ENCODE measurements at regions not wholly inside any gene's neighbourhood (a gene's known extent, or its start where the extent isn't known, plus 50 kb on each side); places are given as distances from the start of the nearest gene placed in this dataset.

DNA sequence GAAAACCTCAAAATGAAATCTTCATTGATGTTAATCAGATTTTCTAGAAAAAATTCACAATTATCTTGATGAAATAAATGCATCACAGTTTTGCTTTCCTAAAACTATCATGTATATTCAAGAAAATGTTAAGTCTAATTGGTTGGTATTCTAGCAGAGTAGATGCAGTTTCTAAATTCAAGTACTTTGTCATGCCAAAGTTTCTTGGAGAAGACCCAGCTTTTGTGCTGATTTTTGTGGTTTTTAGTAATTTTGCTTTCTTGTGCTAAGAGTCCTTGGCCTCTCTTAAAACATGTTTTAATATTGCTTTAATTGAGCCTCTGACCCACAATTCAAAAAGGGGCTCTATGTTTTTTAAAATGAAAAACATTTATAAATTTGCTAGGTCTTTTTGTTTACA is 924.8 kb upstream of the PTPRD start:
- ChIA-PET POLR2A (no interaction called here), CTCF (no interaction called here)
- TF ChIP-seq, protein P1, sequence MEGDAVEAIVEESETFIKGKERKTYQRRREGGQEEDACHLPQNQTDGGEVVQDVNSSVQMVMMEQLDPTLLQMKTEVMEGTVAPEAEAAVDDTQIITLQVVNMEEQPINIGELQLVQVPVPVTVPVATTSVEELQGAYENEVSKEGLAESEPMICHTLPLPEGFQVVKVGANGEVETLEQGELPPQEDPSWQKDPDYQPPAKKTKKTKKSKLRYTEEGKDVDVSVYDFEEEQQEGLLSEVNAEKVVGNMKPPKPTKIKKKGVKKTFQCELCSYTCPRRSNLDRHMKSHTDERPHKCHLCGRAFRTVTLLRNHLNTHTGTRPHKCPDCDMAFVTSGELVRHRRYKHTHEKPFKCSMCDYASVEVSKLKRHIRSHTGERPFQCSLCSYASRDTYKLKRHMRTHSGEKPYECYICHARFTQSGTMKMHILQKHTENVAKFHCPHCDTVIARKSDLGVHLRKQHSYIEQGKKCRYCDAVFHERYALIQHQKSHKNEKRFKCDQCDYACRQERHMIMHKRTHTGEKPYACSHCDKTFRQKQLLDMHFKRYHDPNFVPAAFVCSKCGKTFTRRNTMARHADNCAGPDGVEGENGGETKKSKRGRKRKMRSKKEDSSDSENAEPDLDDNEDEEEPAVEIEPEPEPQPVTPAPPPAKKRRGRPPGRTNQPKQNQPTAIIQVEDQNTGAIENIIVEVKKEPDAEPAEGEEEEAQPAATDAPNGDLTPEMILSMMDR (IDR thresholded peaks at IDR 0.05): no peak
- intact Hi-C loops (cut with micrococcal nuclease): no loop called here
- no peak overlapping the region for H3K27ac Mint-ChIP-seq
- H3K9me3 Mint-ChIP-seq: no peaks in the 10 kb centered on the region
- no peak overlapping the region for H3K4me3 Mint-ChIP-seq
- H3K27me3 Mint-ChIP-seq: no peaks in the 10 kb centered on the region
- no peak for ATAC-seq
- H3K36me3 Mint-ChIP-seq (ENCODE audit: low read depth): no peaks in the 10 kb centered on the region
- H3K4me1 Mint-ChIP-seq (ENCODE audit: low read depth): no peaks in the 10 kb centered on the region
- no peak for DNase-seq

DNA sequence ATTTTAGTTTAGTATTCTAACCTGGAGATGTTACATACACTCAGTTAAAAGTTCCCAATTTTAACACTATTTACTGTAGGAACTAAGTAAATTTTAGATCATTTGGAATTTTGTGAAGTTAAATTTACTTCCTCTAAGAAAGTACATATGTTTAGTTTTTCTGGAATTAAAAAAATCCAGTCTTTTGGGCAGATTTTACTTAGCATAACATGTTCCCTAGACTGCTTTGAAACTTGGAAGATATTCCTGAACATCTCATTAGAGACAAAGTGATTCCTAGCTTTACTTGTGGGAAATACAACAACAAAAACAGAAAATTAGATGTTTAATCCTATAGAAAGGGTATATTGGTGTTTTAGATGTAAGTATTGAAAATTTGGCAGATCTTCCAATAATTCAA is 930.0 kb upstream of the PTPRD start:
- peaks cover 4% of the 10 kb centered on the region for H3K9me3 Mint-ChIP-seq
- ChIA-PET POLR2A (no interaction called here), CTCF (interaction anchor here (0.6 kb wide), 1 partner anchor 243 kb away, joined by 3 read pairs; no protein-coding TSS in a partner anchor)
- no peak overlapping the region for H3K4me3 Mint-ChIP-seq
- H3K4me1 Mint-ChIP-seq (ENCODE audit: low read depth): no peaks in the 10 kb centered on the region
- H3K27ac Mint-ChIP-seq: no peak overlapping the region
- no peaks in the 10 kb centered on the region for H3K27me3 Mint-ChIP-seq
- H3K36me3 Mint-ChIP-seq (ENCODE audit: low read depth): no peaks in the 10 kb centered on the region
- intact Hi-C loops (cut with micrococcal nuclease): no loop called here
- DNase-seq (no peak), ATAC-seq (no peak)
- TF ChIP-seq, protein P1 (IDR thresholded peaks at IDR 0.05): no peak

DNA sequence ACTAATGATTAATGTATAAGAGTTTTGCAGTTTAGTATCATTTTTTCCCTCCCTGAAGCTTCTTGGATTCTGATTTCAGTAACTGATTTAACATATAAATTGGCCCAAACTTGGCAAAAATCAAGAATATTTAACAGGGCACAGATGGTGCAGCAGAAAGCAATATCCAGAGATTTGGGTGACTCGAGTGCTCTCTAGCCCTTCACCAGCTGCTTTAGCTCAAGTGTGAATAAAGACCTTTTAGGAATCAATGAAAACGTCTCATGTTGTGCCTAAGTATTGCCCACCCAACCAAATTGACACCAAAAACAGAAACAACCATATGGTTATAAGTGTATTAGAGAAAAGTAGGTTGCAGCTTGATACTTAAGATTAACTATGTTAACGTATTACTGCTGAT is 933.4 kb upstream of the PTPRD start:
- H3K9me3 Mint-ChIP-seq: peaks cover 4% of the 10 kb centered on the region
- H3K4me3 Mint-ChIP-seq: no peak overlapping the region
- ATAC-seq (no peak), DNase-seq (no peak)
- TF ChIP-seq, protein P1 (IDR thresholded peaks at IDR 0.05): no peak
- no peaks in the 10 kb centered on the region for H3K4me1 Mint-ChIP-seq (ENCODE audit: low read depth)
- H3K27ac Mint-ChIP-seq: no peak overlapping the region
- intact Hi-C loops (cut with micrococcal nuclease): no loop called here
- H3K36me3 Mint-ChIP-seq (ENCODE audit: low read depth): no peaks in the 10 kb centered on the region
- POLR2A ChIA-PET: no interaction called here
- H3K27me3 Mint-ChIP-seq: no peaks in the 10 kb centered on the region
- CTCF ChIA-PET: no interaction called here

DNA sequence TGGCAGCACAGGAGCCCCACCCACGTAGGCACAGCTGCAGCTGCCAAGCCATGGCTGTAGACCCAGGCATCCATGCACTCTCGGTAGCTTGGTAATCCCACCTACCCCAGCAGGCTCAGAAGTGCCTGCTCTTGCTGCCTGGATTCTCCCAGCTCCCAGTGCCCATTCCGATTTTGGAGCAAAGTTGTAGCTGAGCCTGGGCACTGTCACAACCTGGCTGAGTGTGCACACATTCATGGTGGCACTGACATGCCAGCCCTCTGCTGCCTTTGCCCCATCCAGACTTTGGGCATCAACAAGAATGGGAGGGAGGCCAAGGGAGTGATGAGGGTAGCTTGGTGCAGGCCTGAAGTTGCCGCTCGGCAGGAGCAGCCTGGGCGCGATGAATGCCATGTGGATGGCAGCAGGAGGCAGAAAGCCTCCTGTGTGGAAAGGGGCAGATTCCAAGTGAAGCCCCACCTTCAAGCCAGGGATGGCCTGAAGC is 936.6 kb upstream of the PTPRD start:
- Mint-ChIP-seq H3K9me3 (peaks cover 5% of the 10 kb centered on the region), H3K27me3 (no peaks in the 10 kb centered on the region), H3K27ac (no peak overlapping the region), H3K4me1 (ENCODE audit: low read depth) (no peaks in the 10 kb centered on the region), H3K4me3 (no peak overlapping the region), H3K36me3 (ENCODE audit: low read depth) (no peaks in the 10 kb centered on the region)
- intact Hi-C loops (cut with micrococcal nuclease): no loop called here
- no peak for ATAC-seq
- ChIA-PET POLR2A (no interaction called here), CTCF (no interaction called here)
- DNase-seq: no peak
- TF ChIP-seq, protein P1 (IDR thresholded peaks at IDR 0.05): no peak

DNA sequence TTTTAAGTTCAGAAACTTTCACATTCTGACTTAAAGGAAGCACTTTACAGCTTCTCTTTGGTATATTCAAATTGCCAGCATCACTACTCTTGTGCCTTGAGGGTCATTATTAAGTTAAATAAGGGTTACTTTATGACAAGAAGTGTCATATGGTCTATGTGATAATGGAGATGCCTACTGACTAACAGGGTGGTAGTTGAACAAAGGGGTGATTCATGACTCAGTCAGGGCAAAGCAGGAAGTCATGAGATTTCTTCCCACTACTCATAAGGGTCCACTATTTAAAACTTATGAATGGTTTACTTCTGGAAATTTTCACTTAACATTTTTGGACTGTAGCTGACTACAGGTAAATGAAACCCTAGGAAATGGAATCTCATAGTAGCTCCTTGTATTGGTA is 938.3 kb upstream of the PTPRD start:
- H3K4me1 Mint-ChIP-seq (ENCODE audit: low read depth): no peaks in the 10 kb centered on the region
- DNase-seq (no peak), ATAC-seq (no peak)
- no peak overlapping the region for H3K27ac Mint-ChIP-seq
- POLR2A ChIA-PET: no interaction called here
- H3K36me3 Mint-ChIP-seq (ENCODE audit: low read depth): no peaks in the 10 kb centered on the region
- CTCF ChIA-PET: no interaction called here
- TF ChIP-seq, protein P1 (IDR thresholded peaks at IDR 0.05): no peak
- no peak overlapping the region for H3K4me3 Mint-ChIP-seq
- intact Hi-C loops (cut with micrococcal nuclease): no loop called here
- peaks cover 4% of the 10 kb centered on the region for H3K9me3 Mint-ChIP-seq
- H3K27me3 Mint-ChIP-seq: no peaks in the 10 kb centered on the region

Data from activated CD8-positive, alpha-beta T cell treated with anti-CD3 and anti-CD28 coated beads for 36 hours (primary cell).